GM12872 (cell line): ENCODE measurements at regions not wholly inside any gene's neighbourhood (a gene's known extent, or its start where the extent isn't known, plus 50 kb on each side); places are given as distances from the start of the nearest gene placed in this dataset.

Experiments used
- TF ChIP-seq, protein P1 (sequence below): IDR thresholded peaks from 3 replicates; pipeline ENCODE4 v1.5.1; 2011; ENCODE audit warnings: low read depth, mild to moderate bottlenecking, low read length, moderate library complexity; ENCODE audit not compliant: insufficient read depth

DNA sequence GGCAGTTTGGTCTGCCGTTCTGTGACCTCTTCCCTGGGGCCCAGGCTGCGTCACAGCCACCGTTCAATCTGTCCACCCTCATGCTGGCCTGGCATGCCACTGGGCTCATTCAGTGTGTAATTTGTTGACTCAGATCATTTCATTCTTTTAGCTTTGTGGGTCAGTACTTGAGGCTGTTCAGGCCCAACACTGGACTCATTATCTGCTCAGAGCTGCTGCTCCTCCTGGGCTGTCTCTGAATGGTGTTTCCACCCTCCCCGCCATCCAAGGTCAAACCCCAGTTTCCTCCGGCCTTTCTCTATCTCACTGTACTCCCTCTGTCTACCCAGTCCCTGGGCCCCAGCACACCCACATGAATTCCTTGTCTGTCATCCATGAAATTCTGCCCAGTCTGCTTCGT, 152.4 kb upstream of the NCK2 start:
- TF ChIP-seq, protein P1, sequence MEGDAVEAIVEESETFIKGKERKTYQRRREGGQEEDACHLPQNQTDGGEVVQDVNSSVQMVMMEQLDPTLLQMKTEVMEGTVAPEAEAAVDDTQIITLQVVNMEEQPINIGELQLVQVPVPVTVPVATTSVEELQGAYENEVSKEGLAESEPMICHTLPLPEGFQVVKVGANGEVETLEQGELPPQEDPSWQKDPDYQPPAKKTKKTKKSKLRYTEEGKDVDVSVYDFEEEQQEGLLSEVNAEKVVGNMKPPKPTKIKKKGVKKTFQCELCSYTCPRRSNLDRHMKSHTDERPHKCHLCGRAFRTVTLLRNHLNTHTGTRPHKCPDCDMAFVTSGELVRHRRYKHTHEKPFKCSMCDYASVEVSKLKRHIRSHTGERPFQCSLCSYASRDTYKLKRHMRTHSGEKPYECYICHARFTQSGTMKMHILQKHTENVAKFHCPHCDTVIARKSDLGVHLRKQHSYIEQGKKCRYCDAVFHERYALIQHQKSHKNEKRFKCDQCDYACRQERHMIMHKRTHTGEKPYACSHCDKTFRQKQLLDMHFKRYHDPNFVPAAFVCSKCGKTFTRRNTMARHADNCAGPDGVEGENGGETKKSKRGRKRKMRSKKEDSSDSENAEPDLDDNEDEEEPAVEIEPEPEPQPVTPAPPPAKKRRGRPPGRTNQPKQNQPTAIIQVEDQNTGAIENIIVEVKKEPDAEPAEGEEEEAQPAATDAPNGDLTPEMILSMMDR, result no peak

DNA sequence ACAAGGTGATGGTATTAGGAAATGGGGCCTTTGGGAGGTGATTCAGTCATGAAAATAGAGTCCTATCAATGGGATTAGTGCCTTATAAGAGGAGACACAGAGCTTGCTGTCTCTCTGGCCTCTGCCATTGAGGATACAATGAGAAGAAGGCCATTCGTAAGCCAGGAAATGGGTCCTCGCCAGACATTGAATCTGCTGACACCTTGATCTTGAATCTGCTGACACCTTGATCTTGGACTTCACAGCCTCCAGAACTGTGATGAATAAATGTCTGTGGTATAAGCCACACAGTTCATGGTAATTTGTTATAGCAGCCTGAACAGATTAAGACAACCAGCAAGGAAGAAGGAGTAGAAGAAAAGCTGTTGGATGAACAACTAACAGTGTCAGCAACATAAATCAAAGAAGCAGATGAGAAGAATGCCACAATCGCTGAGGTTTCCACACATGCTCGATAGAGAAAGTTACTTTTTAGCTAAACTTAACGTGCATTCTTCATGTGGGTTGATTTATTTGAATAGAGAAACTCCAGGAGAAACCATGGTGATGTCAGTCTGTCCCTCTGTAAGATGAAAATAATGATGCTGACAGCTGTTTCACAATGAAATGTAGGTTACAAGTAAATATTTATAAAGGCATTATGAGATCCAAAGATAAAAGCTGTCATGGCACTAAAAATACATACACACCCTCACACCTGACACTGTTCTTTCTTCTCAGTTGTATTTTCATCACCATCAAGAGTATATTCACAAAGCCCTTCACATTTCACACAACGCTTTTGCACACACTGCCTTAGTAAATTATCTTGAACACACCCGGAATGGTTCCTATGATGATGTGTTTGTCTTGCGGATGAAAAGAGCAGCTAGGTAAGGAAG, 153.7 kb upstream of the NCK2 start:
- TF ChIP-seq, protein P1, result no peak

DNA sequence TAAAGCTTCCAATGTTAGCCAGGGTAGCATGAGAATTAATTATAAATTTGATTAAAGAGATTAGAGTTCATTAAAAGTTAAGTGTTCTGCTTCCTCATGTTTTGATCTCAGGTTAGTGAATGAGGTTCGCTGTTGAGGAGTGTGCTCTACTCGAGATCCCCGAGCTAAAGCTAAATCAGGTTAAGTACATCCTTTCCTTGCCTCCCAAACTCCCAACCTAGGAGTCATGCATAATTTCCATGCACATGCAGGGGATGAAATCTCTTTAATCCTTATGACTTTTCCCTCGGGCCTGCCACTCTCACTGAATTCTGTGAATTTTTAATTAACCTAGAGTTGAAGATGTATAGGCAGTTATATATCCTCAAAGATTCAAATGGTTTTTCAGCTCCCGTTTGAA, 156.1 kb upstream of the NCK2 start:
- TF ChIP-seq, protein P1, result no peak

DNA sequence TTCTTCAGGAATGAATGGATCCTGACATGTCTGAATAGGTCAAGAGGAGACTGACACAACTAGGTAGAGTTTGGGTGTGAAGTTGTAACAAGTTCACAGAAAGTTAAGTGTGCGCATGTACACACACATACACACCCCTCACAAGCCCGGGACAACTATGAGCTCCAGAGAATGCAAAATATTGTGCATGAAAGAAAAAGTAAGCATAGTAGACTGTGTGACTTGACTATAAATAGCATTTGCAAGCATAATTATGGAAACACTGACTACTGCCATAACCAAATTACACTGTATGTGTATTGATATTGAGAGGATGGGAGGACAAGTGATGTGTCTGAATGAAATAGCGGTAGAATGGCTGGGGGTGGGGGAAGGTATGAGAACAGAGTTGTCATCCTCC, 157.1 kb upstream of the NCK2 start:
- TF ChIP-seq, protein P1, result no peak

DNA sequence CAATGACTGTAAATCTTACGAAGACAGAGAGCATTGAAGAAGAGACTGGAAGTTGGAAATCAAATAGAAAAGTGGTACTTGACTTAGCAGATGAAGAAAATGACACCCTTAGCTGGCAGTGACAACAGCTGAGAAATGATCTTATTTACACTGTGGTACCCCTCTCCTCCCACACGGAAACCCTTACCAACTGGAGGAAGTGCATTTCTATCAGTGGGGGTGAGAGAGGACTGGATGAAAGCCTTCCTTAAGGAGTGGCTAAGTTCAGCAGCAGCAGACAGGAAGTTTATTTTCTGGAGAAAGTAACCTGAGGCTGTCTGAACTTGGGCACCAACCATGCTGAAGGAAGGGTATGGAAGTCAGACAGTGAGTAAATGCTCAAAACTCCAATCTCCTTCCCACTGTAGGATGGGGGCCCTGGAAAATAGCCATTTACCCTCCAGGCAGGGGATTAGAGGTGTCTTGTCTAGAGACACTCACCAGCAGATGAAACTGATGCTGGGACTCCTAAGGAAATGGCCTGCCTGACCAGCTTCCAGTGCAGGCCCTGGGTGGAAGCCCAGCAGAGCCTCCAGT, 160.2 kb upstream of the NCK2 start:
- TF ChIP-seq, protein P1, result no peak

DNA sequence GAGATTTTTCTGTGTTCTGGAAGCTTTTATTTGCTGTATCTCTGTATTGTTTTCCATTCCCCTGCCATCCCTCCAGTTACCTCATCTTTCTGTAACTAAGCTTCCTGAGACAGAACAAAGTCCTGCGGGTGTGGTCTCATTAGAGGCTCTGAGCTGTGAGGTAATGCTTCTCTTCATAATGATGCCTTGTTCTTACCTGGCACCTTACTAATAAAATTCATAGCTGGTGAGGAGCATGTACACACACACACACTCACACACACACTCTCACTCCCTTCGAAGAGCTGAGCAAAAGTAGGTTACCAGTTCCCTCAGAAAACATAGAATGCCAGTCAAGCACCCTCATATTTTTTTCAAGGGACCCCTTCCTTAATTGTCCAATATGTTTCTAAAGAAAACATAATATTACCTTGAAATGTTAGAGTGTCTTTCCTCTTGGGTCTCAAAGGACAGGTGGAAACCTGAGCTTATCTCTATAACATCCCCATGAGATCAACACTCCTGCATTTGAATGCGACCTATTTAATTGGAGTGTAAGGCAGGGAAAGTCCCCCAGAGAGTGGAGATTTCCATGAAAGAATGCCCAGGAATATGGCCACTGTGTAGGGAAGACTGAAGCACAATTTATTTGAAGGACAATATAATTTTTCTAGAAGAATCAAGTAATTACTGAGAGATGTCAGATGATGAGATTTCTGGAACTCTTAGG, 161.6 kb upstream of the NCK2 start:
- TF ChIP-seq, protein P1, result no peak

DNA sequence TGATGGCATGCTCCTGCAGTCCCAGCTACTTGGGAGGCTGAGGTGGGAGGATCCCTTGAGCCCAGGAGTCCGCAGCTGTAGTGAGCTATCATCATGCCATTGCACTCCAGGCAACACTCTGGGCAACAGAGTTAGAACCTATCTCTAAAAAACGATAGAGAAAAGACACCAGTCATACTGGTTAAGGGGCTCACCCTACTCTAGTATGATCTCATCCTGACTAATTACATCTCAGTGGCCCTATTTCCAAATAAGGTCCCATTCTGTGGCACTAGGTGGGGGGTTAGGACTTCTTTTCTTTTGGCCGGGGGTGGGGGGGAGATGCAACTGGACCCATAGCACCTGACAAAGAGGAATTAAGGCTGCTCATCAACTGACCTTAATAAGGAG, 163.2 kb upstream of the NCK2 start:
- TF ChIP-seq, protein P1, result no peak
